Kidney tubule cell (primary cell): ENCODE measurements at regions not wholly inside any gene's neighbourhood (a gene's known extent, or its start where the extent isn't known, plus 50 kb on each side); places are given as distances from the start of the nearest gene placed in this dataset.

ENCODE experiments used
- DNase-seq: peaks from one replicate; pipeline ENCODE4 v3.0.0-alpha.2; 2018; ENCODE audit warnings: low spot score

GRCh38 chr7:27299861-27300260 is 57.3 kb downstream of the EVX1 start:
- DNase-seq: no peak

DNA sequence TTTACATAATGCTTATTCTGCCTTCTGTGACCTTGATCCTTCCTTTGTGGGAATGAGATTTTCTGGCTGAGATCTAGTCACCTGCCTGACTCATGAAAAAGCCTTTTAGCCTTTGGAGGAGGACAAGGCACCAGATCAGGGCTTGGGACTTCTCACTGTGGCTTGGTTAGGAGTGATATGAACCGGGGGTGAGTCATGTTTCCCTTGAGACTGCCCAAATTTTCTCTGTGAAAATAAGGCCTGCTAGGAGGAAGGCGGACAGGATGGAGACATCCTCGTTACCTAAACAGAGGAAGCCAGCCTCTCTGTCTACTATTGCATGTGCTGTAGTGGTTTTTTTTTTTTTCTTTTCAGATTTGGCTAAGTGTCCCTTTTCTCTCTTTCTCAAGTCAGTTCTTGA is 57.8 kb downstream of the EVX1 start:
- DNase-seq: no peak

DNA sequence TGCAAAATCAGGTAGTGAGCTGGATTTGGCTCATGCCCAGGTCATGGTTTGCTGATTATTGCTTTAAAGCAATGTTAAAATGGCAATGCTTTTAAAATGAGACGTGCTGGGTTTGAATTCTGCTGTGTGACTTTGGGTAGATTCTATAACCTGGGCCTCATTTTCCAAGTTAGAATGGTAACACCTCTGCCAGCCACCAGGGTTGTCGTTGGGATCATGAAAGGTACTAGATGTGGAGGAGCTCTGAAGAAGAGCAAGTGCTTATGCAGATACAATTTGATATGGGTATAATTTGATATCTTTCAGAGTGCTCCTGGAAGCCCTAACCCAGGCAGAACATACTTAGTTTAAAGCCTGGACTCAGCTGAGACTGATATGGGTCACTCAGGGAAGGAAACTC is 60.0 kb downstream of the EVX1 start:
- DNase-seq: no peak

- DNase-seq: no peak
Measured at GRCh38 chr7:27303026-27303425, 60.4 kb downstream of the EVX1 start.

GRCh38 chr7:27305854-27306253 is 63.3 kb downstream of the EVX1 start:
- DNase-seq: no peak

GRCh38 chr7:27312820-27313219 is 70.2 kb downstream of the EVX1 start:
- DNase-seq: no peak

DNA sequence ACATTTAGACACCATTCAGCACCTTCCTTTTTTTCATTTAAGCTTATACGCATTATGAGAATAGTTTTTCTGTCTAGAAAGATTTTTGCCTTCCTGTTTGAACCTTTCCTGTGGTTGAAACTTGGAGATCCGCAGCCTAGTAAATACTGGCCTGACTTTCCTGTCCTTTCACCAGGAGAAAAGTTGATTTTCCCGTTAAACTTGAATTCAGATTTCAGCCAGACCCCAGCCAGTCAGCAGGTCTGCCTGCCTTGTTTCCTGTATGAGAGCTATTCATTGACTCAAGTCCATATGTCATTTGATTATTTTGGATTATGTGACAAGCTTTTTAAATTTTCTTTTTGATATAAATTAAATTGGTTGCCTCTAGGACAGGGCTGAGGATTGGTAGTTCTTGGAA is 71.5 kb downstream of the EVX1 start:
- DNase-seq: no peak

DNA sequence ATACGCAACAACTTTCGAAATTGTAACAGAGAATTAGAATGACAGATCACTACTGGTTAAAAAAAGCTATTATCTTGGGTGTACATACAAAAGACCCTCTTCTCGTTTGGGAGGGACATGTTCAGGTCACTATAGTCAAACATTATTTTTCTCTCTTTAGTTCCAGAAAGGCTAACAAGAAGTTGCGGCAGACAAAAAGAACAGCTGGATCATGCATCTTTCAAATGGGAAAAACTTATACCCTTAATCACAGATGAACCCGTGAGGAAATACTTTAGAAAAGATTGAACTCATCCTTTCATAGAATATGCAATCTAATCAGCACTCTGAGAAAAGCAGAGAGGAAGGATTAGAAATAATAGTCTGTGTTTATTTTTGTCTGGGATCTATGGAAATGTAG is 72.5 kb downstream of the EVX1 start:
- no peak for DNase-seq

DNA sequence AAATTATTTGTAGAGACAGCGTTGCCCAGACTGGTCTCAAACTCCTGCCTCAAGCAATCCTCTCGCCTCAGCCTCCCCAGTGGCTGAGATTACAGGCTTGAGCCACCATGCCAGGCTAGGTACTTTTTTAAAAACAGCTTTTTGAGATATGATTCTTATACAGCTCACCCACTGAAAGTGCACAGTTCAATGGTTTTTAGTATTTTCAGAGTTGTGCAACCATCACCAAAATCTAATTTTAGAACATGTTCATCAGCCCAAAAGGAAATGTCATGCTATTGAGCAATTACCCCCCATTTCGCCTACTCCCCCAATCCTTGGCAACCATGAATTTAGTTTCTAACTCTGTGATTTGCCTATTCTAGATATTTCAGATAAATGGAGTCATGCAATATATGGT is 73.7 kb downstream of the EVX1 start:
- no peak for DNase-seq

DNA sequence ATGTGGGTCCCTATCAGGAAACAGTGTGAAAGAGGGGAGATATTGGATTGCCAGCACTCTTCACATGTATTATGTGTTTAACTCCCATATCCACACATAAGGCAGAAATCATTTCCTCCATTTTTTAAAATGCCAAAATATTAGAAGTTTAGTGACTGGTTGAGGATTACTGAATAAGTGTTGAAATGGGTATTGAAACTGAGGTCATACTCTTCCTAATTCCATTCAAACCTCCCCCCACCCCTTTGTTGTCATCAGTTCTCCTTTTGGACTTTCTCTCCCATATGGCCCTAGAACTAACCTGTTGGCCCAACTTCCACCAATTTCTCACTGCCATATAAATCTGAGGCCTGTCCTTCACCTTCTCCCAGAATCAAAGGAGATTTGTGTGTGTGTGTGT is 81.6 kb downstream of the EVX1 start:
- DNase-seq: no peak

DNA sequence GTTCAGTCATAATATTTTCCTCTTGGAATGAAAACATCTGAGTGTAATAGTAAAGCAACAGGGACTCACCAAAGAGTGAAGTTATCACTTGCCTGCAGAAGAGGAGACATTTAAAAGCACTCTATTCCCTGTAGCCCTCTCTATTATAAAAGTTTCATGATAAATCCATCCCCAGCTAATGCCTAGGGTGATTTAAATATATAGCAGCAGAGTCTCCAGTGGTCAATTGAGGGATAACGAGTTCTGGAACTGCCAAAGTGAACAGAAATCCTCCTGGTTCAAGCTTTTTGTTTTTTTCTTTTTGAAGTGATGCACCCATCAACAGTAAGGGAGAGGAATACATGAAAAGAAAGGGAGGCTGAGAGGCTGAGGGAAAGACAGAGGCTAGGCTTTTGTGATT is 87.3 kb downstream of the EVX1 start:
- DNase-seq: no peak

DNA sequence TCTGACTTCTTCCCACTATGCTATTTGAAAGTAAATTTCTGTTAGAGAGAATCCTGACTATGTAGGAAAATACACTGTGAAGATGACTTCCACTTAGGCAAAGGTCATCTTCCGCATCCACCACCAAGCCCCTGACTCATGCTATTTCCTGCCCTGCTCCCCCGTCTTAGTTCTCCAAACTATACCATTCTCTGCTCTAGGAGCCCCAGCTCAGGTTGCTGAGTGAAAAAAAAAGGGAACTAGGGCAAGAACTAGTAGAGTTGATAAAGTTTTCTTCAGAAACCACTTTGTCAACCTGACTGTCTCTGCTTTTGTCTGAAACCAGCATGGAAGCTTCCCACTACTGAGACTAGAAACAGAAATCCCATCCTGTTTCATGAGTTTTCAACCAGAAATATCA is 96.9 kb downstream of the EVX1 start:
- DNase-seq: no peak

DNA sequence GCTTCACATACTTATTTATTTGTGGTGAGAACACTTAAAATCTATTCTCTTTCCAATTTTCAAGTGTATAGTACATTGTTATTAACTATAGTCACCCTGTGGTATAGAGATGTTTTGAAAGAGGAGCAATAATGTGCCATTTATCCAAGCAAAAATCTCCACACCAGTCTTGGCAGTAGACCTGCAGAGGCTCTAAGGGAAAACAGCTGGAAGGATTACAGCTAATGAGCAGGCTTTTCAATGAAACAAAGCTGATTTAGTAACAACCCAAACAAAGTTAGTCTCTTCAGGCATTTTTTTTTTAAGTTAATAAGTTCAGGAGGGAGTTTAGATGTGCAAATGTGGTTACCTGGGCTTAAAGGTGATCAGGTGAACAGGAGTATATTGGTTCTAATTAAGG is 101.9 kb downstream of the EVX1 start:
- DNase-seq: no peak

GRCh38 chr7:27345164-27345887 is 102.7 kb downstream of the EVX1 start:
- DNase-seq: no peak

DNA sequence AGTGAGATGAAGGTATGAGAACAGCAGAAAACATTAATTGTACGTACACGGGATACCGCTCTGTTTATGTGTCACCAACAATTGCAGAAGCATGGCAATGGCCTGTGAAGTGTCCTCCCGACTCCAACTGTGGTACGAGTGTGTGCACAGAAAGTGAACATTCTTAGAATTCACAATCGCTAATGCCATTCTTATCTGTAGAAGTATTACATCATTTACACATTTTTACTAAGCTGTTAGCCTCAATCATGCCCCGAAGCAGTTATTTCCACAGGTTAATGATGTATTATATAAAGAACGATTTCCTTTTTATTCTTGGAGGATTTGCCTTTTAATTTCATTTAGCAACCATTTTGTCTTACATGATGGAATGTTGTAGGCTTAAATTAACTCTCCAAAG is 103.4 kb downstream of the EVX1 start:
- DNase-seq: no peak

DNA sequence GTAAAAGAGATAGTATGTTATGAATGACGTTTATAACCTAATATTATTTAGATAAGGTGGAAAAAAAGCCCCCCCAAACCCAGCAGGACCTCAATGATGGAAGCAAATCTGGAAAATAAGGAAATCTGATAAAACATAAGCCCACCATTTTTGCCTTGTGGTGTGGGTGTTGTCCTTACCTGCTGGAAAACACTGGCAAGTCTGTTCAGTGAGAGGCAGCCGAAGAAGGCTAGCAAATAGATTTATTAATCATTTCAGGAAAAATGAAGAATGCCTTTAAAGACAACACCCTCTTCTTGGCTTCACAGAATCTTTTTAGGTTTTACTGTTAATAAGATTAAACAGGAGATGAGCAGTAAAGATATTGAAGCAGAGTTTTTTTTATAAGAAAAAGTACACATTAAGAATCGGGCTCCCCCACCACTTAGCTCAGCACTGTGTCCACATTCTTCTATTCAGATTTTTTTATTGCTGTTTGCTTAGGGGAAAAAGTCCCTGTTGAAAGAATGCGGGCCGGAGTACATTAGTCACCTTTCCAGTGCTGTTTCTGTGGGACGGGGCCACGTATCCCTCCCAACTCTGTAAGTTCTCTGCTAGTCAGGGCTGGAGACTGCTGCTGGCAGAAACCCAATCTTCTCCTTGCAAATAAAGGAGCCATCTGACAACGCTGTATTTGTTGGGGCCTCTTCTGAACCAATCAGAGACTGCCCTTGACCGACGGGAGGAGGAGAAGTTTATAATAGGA is 104.1 kb downstream of the EVX1 start:
- DNase-seq: peak; percentile 93

DNA sequence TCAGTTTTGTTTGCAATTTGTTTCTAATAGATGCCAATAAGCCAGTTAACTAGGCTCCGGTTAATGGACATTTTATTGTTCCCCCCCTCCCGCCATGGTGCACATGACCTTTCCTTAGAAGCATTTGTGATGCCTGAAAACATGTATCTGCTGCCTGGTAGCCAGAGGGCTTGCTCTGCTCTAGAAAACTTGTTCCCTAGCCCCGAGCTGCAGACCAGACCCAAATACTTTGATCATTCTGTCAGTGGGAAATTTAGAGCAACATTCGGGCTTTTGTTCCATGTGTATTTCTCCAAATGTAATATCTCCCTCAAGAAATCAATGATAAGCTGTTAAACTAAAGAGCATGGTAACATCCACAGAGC is 104.7 kb downstream of the EVX1 start:
- DNase-seq: no peak

- no peak for DNase-seq
Measured at GRCh38 chr7:27349621-27350020, 107.0 kb downstream of the EVX1 start.

- no peak for DNase-seq
Measured at GRCh38 chr7:27351137-27351536, 108.5 kb downstream of the EVX1 start.

- DNase-seq: no peak
Measured at GRCh38 chr7:27351786-27352185, 109.2 kb downstream of the EVX1 start.

- DNase-seq: no peak
Measured at GRCh38 chr7:27359181-27360125, 116.9 kb downstream of the EVX1 start.

- DNase-seq: no peak
Measured at GRCh38 chr7:27361522-27361921, 118.9 kb downstream of the EVX1 start.

GRCh38 chr7:27362026-27362425 is 119.4 kb downstream of the EVX1 start:
- DNase-seq: no peak
